Kasumi-1 (cell line): ENCODE measurements at regions not wholly inside any gene's neighbourhood (a gene's known extent, or its start where the extent isn't known, plus 50 kb on each side); places are given as distances from the start of the nearest gene placed in this dataset.
A peak's percentile ranks its signal among the peaks of the same experiment; 100 is the strongest.
"Not testable (repeated sequence)": the region's sequence is repeated elsewhere in the genome, so short reads cannot be mapped to it uniquely, and the experiment has no call there.

ENCODE experiments used
- DNase-seq, 2 experiments: peaks; one replicate each; lab custom pipeline; 2025; lab: John Stamatoyannopoulos, UW

DNA sequence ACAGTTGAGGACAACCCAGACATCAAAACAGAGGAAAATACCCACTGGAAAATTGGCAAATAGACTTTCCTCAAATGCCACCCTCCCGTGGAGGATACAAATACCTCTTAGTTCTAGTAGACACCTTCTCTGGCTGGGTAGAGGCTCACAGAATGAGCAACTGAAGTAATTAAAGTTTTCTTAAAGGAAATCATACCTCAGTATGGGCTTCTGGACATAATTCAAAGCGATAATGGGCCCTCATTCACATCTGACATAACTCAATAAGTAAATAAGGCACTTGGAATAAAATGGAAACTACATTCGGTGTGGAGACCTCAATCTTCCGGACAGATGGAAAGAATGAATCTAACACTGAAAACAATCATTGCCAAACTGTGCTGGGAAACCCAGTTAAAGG lies 115.2 kb upstream of the PLCL2 start:
- no peak for DNase-seq

DNA sequence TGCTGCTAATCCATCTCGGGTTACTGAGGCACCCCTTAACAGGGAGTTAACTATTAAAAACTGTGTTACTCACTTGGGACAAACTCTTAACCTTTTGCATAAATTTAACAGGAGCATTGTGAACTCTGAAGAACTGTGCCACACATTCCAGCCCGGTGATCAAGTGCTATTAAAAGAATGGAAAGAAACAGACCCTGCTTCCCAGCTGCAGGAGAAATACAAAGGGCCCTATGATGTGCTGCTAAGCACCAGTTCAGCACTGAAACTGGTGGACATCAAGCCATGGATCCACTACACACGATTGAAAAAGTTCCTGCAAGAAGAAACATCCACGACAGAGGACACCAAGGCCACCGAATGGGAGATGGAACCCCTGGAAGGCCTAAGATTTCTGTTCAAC lies 114.7 kb upstream of the PLCL2 start:
- DNase-seq: no peak

DNA sequence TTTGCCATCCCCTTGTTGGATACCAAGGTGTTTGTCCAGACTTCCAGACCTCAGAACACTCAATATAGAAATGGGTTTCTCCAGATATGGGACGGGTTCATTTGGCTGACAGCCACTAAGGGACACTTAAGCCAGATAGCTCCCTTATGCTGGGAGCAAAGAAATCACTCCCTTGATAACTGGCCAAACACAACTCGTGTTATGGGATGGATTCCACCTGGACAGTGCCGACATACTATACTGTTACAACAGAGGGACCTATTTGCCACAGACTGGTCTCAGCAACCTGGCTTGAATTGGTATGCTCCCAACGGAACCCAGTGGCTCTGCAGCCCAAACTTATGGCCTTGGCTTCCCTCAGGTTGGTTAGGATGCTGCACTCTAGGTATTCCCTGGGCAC lies 114.0 kb upstream of the PLCL2 start:
- no peak for DNase-seq

DNA sequence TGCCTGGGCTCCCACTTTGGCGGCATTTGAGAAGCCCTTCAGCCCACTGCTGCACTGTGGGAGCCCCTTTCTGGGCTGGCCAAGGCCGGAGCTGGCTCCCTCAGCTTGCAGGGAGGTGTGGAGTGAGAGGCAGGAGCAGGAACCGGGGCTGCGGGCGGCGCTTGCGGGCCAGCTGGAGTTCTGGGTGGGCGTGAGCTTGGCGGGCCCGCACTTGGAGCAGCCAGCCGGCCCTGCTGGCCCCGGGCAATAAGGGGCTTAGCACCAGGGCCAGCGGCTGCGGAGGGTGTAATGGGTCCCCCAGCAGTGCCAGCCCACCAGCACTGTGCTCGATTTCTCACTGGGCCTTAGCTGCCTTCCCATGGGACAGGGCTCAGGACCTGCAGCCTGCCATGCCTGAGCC lies 111.2 kb upstream of the PLCL2 start:
- DNase-seq: not testable (repeated sequence)

DNA sequence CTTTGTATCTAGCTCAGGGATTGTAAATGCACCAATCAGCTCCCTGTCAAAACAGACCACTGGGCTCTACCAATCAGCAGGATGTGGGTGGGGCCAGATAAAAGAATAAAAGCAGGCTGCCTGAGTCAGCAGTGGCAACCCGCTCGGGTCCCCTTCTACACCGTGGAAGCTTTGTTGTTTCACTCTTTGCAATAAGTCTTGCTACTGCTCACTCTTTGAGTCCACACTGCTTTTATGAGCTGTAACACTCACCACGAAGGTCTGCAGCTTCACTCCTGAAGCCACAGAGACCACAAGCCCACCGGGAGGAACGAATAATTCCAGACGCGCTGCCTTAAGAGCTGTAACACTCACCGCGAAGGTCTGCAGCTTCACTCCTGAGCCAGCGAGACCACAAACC lies 110.2 kb upstream of the PLCL2 start:
- DNase-seq: not testable (repeated sequence)

DNA sequence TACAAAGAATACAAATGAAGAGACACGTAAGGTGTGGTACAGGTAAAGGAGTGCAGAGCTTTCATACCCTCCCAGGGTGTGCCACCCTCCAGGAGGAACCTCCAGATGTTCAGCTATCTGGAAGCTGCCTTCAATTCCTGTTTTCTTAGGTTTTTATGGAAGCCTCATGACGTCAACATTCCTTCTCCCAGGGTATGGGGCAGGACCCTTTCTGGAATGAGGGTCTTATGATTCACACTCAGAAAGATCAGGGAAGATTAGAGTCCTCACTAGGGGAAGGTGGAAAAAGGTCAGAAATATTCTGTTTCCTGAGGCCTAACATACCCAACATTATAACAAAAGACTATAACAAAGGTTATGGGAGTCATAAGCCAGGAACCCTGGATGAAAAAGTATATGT lies 99.8 kb upstream of the PLCL2 start:
- DNase-seq: no peak

DNA sequence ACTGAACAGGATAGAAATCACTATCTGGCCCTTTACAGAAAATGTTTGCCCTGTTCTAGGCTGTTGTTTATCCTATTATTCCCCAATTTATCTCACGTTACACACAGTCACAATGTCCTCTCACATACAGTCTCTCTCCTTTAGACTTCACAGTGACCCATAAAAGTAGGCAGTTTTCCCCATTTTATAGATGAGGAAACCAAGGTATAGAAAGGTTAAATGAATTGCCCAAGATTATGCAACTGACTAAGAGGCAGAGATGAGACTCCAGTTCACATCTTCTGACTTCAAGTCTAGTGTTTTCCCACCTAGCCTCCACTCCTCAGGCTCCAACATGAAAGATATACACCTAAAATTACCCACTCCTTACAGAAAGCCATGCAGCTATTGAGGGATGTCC lies 99.3 kb upstream of the PLCL2 start:
- DNase-seq: no peak

DNA sequence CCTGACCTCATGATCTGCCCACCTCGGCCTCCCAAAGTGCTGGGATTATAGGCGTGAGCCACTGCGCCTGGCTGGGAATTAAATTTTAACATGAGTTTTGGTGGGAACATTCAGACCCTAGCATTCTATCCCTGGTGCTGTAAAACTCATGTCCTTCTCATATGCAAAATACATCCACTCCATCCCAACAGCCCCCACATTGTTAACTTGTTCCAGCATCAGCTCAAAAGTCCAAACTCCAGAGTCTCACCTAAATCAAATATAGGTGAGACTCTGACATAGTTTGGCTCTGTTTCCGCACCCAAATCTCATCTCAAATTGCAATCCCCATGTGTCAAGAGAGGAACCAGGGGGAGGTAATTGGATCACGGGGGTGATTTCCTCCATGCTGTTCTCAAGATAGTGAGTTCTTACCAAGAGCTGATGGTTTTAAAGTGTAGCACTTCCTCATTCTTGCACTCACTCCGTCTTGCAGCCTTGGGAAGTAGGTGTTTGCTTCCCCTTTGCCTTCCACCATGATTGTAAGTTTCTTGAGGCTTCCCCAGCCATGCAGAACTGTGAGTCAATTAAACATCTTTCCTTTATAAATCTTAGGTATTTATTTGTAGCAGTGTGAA lies 96.2 kb upstream of the PLCL2 start:
- peak; percentile 87 to 92 for DNase-seq

- DNase-seq: peak in 1 of 2 experiments; percentile 9
Observed at GRCh38 chr3:16789344-16790120, 95.2 kb upstream of the PLCL2 start.

GRCh38 chr3:16790432-16791400 lies 94.0 kb upstream of the PLCL2 start:
- DNase-seq: no peak

DNA sequence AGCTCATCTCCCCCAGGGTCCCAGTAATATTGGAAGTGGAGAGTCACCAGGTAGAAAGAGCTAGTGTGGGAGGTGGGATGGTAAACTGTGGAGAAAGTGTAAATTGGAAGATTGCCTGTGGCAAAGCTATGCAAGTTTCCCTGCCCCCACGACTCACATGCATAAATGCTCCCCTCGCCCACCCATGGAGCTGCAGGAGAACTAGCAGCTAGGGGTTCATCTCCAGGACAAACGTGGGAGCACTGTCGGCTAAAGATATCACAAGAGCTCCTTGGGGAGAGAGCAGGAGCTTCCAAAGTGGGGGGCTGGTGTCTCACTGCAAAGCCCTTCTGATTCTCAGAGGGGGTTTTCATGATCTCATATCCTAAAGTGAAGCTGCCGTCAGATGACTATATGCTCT lies 91.4 kb upstream of the PLCL2 start:
- DNase-seq: no peak

DNA sequence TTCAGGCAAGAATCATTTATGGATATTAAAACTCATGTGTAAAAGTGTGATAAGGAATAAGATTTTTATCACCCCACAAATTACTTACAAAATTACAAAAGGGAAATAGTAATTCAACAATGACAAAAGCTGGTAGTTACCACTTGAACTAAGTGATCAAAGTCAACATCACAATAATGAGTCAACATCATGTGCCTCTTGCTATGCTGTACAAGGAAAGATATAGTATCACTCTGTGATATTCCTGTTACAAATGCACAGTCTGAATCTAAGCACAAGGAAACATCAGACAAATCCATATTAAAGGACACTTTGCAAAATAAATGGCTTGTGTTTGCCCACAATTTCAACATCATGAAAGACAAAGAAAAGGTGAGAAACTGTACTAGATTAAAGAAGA lies 90.5 kb upstream of the PLCL2 start:
- DNase-seq: no peak

DNA sequence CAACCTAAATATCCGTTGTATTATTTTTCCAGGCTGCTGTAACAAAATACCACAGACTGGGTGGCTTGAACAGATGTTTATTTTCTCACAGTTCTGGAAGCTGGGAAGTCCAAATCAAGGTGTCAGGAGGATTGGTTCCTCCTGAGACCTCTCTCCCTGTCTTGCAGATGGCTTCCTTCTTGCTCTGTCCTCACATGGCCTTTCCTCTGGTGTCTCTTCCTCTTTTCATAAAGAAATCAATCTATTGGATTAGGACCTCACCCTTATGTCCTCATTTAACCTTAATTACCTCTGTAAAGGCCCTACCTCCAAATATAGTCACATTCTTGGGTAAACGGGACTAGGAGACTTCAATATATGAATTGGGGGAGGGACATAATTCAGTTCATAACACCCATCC lies 89.2 kb upstream of the PLCL2 start:
- peak; percentile 38 to 55 for DNase-seq

DNA sequence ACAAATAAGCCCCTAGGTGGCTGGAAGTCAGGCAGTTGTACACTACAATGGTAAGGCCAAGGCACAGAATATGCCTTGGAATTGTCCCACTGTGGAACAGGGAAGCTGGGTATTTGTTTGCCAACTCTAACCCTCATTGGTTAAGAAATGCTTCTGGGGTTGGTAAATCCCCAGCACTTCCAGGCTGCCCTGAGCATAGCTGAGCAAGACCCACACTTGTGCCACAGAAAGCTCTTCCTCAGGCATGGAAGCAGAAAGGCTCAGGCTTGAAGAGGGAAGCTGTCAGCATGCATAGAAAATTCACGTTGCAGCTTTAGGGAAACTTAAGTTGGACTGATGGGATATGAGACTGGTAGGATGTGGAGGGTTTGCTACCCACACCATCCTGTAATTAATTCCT lies 86.9 kb upstream of the PLCL2 start:
- DNase-seq: no peak

DNA sequence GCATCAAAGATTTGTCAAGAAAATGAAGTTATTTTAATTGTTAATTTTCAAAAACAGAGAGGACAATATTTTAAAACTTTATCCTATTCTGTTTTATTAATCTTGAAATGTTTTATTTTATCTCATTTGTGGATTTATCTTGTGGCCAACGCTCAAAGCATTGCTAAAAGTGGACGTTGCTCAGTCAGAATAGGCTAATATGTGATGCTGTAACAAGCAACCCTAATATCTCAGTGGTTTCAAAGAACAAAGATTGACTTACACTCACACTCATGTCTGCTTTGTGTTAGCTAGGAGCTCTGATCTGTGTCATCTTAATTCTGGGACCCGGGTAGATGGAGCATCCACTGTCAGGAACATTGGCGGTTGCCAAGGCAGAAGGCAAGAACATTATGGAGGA lies 86.0 kb upstream of the PLCL2 start:
- no peak for DNase-seq

DNA sequence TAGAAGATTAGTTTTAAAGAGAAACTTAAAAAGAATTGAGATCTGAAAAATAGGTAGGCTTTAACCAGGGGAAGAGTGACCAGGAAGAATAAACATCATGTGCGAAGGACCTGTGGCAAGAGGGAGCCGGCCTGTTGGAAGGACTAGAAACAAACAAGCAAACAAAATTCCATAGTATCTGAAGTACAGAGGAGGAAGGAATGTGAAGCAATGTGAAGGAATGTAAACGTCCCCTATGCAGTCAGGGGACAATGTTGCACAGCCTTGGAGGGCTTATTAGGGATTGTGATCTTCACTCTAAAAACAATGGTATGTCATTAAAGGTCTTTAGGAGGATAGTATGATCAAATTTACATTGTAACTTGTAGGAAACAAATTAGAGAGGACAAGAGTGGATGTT lies 84.4 kb upstream of the PLCL2 start:
- no peak for DNase-seq

DNA sequence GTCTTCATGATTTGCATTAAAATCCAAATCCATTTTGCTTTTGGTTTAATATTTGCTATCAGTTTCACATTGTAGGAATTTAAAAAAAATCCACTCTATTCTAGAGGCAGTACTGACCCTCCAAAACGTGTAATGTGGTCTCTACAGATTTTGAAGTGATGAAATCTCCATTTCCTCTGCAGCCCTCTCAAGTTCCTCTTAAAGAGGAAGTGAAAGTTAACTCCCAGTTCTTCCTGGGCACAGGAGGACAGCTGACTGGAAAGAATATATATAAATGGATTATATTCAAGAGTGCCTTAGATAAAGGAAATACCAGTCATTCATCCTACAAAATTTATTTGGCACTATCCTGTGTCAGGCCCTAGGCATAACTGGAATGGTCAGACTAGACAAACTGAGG lies 83.5 kb upstream of the PLCL2 start:
- peak; percentile 89 to 93 for DNase-seq

GRCh38 chr3:16801698-16802097 lies 83.1 kb upstream of the PLCL2 start:
- DNase-seq: peak; percentile 12 to 19

DNA sequence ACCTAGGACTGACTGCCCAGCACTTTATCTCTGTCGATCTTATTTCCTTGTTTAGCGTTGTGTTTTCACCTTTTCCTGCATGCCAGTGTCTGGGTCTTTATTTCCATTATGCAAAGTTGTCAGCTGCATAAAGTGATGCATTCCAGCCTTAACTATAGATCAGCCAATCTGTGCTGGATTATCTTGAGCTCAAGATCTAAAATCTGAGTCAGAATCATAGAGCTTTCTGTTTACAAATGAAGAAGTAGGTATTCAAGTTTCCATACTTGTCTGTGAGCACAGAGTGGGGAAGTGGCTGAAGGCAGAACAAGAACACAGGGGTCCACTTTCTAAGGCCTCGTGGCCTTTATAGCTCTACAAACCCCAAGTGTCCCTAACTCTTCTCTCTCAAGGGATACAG lies 82.4 kb upstream of the PLCL2 start:
- DNase-seq: peak in 1 of 2 experiments; percentile 7

DNA sequence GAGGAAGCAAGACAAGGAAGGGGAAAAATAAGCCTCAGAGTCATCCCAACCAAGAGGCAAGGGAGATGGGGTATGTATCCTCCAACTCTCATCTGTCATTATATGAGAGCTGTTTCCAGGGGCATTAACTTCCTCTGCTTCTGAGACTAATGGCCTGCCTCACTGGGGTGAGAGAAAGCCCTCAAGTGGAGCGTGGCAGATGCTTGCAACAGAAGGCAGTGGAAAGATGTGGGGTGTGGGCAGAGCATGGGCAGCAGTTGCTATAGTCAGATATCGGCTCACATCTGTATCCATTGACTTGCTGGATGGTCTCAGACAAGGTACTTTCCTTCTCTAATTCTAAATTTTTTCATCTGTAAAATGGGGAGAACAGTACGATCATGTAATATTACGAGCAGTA lies 81.7 kb upstream of the PLCL2 start:
- no peak for DNase-seq

DNA sequence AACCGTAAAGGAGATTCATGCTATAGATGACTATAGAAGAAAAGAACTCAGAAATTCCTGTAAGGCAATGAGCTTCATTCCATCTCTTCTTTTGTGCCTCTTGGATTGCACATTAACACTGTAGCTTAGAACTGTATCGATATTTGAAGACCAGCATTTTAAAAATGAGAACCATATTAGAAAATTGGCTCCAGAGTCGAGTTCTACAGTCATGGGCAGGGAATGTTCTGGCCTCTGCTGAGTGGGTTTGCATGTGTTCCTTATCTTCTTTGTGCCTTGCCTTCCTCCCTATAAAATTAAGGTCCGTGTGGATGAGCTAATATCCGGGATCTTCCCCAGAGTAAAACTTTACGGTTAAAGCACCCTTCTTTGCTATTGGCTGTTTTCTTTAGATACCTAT lies 77.4 kb upstream of the PLCL2 start:
- DNase-seq: no peak

GRCh38 chr3:16808393-16809107 lies 76.2 kb upstream of the PLCL2 start:
- no peak for DNase-seq
